GM21529 (cell line): ENCODE measurements at regions not wholly inside any gene's neighbourhood (a gene's known extent, or its start where the extent isn't known, plus 50 kb on each side); places are given as distances from the start of the nearest gene placed in this dataset.
"Not testable (repeated sequence)": the region's sequence is repeated elsewhere in the genome, so short reads cannot be mapped to it uniquely, and the experiment has no call there.

ENCODE experiments used
- ATAC-seq: cut with Tn5 transposase; IDR thresholded peaks from one replicate; pipeline ENCODE4 v1.9.1; 2021; ENCODE audit not compliant: unreplicated experiment

DNA sequence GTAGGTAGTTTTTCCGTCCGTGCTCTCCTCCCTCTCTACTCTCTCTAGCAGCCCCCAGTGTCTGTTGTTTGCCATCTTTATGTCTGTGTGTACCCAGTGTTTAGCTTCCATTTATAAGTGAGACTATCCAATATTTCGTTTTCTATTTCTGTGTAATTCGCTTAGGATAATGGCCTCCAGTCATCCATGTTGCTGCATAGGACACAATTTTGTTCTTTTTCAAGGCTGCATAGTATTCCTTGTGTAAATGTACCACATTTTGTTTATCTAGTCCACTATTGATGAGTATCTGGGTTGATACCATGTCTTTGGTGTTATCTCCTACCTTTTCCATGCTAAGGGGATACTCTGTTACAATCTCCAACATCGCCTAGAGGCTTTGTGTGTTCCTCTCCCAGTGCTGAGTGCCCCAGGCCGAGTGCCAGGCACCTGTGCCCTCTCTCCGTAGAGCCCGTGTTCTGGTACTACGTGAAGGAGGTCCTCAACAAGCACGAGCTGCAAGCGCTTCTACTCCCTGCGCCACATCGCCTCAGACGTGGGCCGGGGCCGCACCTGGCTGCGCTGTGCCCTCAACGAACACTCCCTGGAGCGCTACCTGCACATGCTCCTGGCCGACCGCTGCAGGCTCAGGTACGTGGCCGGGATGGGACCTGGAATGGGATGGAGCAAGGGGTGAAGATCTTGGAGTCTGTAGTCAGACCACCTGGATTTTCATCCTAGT, 51.0 kb downstream of the NPIPB11 start:
- not testable (repeated sequence) for ATAC-seq

DNA sequence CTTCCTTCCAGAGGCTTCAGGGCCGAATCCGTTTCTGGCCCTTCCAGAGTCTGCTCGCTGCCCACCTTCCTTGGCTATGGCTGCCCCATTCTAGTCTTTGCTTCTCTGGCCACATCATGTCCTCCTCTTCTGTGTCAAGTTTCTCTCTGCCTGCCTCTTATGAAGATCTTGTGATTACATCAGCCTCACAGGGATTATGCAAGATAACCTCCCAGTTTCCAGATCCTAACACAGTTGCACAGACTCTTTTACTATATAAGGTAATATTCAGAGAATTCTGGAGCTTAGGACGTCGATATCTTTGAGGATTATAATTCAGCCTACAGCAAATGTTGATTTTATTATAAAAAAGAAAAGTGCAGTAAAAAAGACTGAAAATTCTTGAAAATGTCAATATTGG, 52.1 kb downstream of the NPIPB11 start:
- not testable (repeated sequence) for ATAC-seq

DNA sequence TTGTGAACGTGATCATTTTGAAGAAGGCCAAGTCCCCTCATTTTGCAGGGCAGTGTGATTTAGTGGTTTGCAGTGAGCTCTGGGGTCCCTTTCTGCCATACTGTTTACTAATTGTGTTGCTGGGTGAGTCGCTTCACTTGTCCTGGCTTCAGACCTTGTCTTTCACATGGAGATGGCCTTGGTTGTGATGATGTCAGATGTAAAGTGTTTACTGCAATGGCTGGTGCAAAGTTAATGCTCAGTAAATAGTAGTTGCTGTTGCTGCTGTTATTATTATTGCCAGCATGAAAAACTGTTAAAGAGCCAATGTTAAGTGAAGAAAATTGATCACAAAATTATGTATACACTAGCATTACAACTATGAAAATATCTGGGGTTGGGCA, 53.9 kb downstream of the NPIPB11 start:
- ATAC-seq: not testable (repeated sequence)

DNA sequence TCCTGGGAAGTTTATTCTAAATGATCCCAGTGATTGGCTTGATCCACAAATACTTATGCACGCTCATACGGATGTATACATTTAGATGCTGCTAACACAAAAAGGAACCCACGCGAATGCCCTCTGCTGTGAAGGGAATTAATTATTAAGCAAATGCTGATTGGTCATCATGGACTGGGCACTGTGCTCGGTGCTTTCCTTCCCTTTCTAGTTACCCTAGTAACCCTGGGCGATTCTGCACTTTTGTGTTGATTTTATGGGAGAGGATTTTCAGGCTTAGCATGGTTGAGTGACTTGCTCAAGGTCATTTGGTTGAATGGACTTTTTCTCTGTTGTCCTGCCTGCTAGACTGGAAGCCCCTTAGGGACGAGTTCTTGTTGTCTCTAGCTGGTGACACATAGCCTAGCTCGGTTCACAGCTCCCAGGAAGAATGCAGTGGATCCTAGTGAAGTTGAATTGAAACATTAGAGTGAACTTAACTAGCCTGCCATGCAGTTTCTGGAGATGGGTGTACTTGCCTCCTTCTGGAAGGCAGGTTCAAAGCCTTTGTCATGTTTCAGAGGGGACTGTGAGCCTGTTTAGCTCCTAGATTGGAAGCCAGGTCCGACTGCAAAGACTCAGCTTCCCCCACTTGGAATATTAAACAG, 54.4 kb downstream of the NPIPB11 start:
- ATAC-seq: not testable (repeated sequence)

DNA sequence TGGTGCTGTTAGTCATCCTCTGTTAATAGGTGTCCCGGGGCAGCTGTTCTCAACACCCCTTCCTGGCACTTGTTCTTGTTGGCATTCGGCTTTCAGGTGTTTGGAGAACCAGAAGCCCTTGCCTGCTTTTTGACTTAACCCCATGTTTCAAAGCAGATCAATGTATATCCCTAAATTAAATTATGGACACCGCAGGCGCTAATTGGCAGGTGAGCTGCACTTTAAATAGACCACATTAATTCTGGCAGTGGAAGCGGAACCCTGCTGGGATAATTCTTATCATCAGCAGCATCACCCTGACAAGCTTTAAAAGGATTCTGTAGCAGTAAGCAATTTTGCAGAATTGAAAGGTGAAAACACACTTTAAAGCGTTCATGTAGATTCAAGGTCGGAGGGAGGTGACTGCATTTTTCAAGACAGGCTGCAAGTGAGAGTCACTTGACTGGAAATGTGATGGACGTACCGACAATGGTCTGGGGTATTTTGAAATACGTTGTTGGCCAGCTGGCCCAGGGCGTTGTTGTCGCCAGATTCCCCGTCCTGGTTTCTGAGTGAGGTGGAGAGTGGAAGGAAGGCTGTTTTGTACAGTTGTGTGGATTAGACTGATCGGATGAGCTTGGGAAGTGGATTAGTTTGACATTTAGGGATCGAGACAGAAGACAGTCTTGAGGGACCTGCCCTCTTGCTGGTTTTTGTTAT, 55.1 kb downstream of the NPIPB11 start:
- ATAC-seq: not testable (repeated sequence)

DNA sequence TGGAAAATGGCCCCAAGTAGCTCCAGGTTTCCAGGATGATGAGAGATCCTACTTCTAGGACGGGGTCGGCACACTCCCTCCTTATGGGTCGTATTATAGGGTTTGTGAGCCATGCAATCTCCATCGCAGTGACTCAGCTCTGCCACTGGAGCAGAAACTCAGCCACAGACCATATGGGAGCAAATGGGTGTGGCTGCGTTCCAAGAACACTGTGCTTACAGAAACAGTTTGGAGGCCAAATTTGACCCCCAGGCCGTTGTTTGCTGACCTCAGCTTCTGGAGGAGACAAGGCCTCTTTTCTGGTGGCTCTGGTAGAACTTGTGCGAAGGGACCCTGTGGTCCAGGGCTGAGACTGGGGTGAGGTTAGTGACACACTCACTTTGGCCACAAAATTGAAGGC, 56.5 kb downstream of the NPIPB11 start:
- not testable (repeated sequence) for ATAC-seq

DNA sequence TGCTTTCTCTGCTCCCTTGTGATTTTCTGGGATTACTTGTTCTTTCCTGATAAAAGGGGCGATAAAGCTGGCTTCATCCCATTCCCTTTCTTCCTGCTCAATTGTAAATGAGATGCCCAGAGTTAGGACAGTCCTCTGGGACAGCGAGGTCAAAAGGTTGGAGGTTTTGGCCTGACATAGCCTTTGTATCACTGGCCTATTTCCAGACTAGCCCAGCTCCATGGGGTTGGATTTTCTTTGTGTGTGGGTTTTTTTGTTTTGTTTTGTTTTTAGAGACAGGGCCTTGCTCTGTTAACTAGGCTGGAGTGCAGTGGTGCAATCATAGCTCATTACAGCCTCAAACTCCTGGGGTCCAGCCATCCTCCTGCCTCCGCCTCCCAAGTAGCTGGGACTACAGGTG, 57.8 kb downstream of the NPIPB11 start:
- not testable (repeated sequence) for ATAC-seq

DNA sequence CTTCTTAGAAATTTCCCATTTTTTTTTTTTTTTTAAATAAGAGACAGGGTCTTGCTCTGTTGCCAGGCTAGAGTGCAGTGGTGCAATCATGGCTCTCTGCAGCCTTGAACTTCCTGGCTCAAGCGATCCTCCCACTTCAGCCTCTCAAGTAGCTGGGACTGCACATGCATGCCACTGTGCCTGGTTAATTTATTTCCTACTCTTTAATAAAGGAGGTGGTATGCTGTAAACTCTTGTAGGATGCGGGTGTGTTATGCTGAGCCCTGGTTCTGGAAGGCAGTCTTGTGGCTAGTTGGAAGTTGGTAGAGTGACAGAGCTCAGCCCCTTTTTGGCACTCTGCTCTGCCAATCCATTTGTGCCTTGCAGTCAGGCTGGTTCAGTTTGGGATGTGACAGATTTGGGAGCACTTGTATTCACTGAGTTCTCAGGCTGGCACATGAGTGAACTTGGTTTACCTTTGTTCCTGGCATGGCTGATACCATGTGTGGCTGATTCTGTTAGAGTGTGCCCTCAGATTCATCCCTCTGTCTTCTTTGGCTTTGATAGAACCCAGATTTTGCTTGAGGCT, 58.3 kb downstream of the NPIPB11 start:
- not testable (repeated sequence) for ATAC-seq

DNA sequence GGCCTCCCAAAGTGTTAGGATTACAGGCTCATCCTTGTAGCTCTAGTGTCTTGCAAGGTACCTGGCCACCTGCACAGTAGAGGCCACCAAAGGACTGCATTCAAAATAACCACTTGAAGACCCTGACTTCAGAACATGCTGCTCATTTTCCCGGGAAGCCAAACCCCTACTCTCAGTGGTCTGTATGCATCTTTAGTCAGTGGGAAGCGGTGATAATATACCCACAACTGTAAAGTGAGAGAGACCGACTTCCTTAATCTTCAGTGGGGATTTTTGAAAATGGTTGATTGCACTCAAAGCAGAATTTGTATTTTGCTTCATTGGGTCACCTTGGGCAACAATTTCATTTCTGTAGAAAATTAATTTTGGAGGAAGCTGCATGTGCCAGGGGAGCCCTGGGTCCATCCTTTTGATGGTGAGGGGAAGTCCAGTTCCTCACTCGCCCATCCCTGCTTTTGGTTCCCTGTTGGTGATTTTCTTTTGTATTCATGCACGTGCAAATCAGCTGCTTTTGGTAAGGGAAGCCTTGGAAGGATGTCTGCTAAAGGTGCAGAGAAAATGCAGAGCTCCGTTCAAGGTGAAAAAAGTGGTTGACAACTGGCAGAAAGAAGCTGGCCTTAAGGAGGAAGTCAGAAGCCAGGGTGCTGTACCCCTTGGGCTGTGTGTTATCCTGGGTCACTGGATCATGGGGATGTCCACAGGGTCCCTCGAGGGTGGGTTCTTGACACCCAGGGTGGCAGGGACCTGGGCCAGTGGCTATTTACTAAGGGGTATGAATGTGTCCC, 59.5 kb downstream of the NPIPB11 start:
- ATAC-seq: not testable (repeated sequence)

DNA sequence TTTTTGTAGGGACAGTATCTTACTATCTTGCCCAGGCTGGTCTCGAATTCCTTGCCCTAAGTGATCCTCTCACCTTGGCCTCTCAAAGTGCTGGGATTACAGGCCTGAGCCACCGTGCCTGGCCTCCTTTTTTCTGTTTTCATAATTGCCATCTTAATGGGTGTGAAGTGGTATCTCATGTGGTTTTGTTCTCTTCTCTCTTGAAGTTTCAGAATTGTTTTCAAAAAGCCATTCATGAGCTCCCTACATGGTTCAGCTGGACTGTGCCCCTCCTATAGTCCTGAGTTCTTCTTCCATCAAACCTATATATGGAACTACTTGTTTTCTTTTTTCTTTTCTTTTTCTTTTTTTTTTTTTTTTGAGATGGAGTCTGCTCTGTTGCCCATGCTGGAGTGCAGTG, 60.3 kb downstream of the NPIPB11 start:
- peak; percentile 44 for ATAC-seq

DNA sequence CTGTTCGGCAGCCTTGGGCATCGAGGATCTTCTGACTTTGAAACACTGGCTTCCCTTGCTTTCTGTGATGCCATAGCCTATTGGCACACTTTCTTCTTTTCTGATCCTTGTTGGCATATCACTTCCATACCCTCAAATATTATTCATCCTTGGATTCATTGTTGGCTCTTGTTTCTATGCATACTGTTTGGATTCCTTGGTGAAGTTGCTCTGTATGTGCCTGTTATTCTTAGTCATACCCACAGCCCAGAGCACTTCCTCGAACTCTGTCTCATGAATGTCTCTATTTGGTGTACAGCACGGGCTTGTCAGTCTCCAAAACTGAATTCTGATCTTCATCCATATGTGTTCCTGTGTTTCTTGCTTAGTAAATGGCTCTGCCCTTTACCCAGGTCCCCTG, 63.6 kb downstream of the NPIPB11 start:
- ATAC-seq: not testable (repeated sequence)

DNA sequence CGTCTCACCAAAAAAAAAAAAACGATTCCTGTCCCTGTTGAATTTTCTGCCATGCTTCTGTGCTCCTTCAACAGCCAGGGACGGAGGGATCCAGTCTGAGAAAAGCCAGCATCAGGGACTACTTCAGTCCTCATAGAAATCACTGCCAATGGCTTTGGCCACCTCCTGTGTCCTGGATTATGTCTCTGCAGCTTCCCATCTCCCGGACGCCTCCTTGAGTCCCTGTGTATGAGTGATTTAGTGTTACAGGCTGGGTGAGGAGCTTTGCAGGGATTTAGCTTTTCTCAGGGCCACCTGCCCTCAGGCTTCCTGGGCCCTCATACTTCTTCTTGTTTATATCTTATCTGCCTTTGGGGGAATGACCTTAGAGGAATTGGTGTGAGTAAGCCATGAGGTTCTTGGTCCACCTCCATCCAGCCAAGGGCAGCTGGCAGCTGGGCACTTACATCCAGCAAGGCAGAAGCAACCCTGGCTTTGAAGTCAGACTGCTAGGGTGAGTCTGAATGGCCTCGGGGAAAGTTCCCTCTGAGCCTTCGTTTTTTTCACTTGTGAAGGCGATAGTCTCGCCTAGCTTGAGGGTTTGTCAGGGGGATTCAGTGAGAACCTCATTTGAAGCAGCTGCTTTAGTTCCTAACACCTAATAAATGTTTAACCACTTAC, 65.6 kb downstream of the NPIPB11 start:
- ATAC-seq: not testable (repeated sequence)

DNA sequence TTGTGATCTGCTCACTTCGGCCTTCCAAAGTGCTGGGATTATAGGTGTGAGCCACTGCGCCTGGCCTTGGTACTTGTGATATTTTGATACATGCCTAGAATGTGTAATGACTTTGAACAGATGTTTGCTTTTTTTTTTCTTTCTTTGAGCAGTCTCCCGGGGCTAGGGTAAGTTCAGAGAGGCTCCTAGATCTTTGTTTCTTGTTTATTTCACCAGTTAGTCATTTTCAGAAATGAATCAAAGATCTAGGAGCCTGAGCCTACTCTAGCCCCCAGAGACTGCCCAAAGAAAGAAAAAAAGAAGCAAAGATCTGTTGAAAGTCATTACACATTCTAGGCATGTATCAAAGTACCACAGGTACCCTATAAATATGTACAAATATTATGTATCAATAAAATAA, 66.3 kb downstream of the NPIPB11 start:
- not testable (repeated sequence) for ATAC-seq

DNA sequence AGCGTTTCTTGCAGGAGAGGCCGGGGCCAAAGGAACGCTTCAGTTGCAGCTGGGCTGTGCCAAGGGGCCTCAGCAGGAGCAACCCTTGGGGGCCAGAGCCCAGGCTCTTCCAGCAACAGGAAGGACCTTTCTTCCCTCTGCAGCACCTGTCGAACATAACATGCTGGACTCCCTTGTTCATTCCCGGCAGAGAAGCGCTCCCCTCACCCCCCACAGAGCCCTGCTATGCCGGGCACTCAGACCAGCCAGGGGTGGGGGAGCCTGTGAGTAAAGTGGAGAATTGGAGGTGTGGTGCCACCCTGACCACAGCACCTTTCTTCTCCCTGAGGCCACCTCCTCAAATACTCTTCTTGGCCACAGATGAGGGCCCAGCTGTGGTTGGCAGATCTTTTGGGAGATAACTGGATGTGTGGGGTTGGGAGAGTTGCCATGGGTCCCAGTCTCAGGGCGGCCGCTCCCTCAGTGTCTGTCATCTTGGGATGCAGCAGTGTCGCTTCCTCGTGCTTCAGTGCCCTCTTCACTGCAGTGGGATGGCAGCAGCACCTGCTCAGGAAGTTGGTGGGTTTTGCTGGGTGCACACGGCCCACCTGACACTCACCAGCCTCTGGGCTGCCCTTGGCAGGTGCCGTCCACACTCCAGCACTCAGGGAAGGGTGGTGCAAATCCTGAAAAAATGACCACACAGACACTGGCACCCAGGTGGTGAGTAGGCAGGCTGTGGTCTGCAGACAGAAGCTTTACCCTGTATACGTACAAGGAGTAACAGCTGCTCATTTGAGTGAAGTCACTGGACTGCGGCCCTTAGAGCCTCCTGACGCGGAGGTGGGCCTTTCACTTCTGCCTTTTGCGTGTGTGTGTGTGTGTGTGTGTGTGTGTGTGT, 67.5 kb downstream of the NPIPB11 start:
- ATAC-seq: peak; percentile 77

DNA sequence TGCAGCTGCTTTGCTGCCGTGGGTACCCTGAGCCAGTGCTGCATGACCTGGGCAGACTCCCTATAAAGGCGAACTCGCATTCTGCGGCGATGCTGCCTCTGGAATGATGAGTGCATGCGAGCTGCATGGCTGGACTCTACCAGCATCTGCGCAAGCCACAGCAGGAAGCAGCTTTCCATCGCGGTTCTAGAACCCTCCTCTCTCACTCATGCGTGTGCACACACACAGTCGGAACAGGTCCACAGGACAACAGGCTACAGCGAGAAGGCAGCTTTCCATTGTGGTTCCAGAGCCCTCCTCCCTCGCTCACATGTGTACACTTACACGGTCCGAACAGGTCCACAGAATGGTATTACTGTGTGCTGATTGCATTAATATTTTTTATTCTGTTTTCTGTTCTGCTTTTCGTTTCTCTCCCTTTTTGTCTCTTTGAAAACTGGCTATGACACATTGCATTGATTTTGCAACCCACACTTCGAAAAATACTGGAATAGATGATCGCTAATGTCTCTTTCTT, 69.1 kb downstream of the NPIPB11 start:
- ATAC-seq: peak; percentile 38

DNA sequence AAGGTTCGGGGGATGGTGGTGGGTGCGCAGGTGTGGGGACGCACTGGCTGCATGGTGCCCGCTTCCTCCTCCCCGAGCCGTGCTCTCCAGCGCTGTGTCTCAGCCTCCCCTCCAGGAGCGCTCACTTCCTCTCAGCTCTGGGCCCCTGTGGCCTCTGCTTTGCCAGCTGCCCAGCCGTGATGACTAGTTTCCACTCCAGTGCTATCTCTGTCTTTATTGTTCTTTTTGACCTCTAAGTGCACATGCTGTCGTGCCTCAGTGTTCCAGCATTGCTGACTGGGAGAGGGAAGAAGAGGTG, 71.0 kb downstream of the NPIPB11 start:
- ATAC-seq: not testable (repeated sequence)

DNA sequence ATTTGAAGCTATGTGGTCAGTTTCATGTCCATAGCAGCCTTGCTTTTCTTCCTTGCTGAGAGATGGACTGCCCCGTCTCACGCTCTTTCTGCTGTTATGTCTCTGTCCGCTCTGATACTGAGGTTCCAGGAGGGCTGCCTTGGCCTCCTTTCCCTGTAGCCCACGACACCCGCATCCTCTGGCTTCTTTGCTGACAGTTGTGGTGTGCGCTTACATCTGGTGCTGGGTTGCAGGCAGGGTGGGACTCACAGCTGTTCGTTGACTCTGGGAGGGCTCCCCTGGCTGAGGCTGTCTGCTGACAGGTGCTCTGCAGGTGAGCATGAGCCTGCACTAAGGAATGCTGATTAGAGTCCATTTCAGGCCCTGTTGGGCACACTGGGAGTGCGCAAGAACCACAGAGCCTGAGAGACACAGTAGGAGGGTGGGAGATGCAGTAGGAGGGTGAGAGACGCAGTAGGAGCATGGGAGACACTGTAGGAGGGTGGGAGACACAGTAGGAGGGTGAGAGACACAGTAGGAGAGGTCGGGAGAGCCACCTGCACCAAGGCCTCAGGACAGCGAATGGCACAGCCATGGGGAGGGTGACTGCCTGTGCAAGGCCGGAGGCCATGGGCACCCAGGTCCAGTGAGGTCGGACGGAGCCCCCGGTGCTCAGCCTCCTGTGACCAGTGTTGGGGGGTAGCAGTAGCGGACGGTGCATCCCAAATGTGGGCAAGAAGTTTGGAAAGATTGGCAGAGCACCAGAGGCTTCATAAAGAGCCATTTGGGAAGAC, 71.5 kb downstream of the NPIPB11 start:
- ATAC-seq: not testable (repeated sequence)

DNA sequence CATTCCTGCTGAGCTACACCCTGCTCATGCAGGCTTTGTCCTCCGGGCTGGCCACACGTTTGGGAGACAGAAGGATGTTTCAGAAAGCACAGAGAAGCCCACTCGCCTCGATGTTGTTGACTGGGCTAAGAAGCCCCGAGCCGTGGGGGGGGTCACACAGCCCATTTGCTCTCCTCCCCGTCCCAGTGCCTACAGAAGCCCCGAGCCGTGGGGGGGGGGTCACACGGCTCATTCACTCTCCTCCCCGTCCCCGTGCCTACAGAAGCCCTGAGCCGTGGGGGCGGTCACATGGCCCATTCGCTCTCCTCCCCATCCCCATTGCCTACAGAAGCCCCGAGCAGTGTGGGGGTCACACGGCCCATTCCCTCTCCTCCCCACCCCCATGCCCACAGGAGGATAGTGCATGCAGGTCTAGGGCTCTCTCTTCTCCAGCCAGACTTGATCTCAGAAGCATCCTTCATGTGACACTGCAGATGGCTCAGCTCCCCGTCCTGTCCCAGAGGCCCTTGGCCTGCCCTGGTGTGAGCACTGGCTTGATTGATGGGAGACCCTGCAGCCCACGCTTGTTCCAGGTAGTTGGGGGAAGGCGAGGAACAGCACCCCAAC, 72.9 kb downstream of the NPIPB11 start:
- not testable (repeated sequence) for ATAC-seq
